Progenitor cell of endocrine pancreas (in vitro differentiated cells): ENCODE measurements at regions not wholly inside any gene's neighbourhood (a gene's known extent, or its start where the extent isn't known, plus 50 kb on each side); places are given as distances from the start of the nearest gene placed in this dataset.

Experiments used
- DNase-seq: peaks from one replicate; pipeline ENCODE4 v3.0.0; 2021; ENCODE audit warnings: low spot score; ENCODE audit not compliant: unreplicated experiment
- H3K27ac Mint-ChIP-seq: 2 replicates; pipeline ENCODE4 v1.8.0; 2021; ENCODE audit warnings: mild to moderate bottlenecking, moderate library complexity, mixed read lengths
- H3K27me3 Mint-ChIP-seq: 2 replicates; pipeline ENCODE4 v1.8.0; 2021; ENCODE audit warnings: mixed read lengths
- H3K36me3 Mint-ChIP-seq: 2 replicates; pipeline ENCODE4 v1.8.0; 2022; ENCODE audit warnings: mixed read lengths; ENCODE audit not compliant: insufficient read depth
- H3K4me1 Mint-ChIP-seq: 2 replicates; pipeline ENCODE4 v1.8.0; 2021; ENCODE audit warnings: low read depth, mixed read lengths
- H3K4me3 Mint-ChIP-seq: 2 replicates; pipeline ENCODE4 v1.8.0; 2021; ENCODE audit warnings: low read depth, mild to moderate bottlenecking, moderate library complexity, mixed read lengths
- H3K9me3 Mint-ChIP-seq: 2 replicates; pipeline ENCODE4 v1.8.0; 2021; ENCODE audit warnings: low read depth, mixed read lengths
- TF ChIP-seq, protein P1 (sequence below): fragments of 200-600 bp; sonication (generic); IDR thresholded peaks from one replicate; pipeline ENCODE4 v1.5.0; 2021; ENCODE audit warnings: antibody characterized with exemption, mild to moderate bottlenecking; ENCODE audit not compliant: unreplicated experiment

DNA sequence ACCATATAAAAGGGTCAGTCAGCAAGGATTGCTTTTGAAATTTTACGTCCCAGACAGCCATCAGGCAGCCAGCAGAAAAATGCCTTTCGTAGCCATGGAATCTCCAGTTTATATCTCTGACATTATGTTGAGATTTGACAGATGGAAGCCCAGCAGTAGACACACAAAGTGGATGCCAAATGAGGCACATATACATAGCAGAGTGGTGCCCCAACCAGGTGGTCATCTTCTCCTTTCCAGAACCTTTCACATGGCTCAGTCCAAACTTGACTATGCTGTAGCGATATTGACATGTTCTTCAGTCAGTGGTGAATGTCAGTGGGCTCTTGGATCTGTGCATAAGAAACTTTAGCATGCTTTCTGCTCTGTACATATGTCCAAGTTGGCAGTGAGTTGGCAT, 123.3 kb upstream of the GBE1 start:
- Mint-ChIP-seq H3K9me3 (peaks cover 5% of the 10 kb centered on the region), H3K36me3 (no peaks in the 10 kb centered on the region), H3K4me3 (no peak overlapping the region), H3K4me1 (no peaks in the 10 kb centered on the region), H3K27ac (no peak overlapping the region), H3K27me3 (no peaks in the 10 kb centered on the region)
- DNase-seq, result no peak
- TF ChIP-seq, protein P1, sequence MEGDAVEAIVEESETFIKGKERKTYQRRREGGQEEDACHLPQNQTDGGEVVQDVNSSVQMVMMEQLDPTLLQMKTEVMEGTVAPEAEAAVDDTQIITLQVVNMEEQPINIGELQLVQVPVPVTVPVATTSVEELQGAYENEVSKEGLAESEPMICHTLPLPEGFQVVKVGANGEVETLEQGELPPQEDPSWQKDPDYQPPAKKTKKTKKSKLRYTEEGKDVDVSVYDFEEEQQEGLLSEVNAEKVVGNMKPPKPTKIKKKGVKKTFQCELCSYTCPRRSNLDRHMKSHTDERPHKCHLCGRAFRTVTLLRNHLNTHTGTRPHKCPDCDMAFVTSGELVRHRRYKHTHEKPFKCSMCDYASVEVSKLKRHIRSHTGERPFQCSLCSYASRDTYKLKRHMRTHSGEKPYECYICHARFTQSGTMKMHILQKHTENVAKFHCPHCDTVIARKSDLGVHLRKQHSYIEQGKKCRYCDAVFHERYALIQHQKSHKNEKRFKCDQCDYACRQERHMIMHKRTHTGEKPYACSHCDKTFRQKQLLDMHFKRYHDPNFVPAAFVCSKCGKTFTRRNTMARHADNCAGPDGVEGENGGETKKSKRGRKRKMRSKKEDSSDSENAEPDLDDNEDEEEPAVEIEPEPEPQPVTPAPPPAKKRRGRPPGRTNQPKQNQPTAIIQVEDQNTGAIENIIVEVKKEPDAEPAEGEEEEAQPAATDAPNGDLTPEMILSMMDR, result no peak

DNA sequence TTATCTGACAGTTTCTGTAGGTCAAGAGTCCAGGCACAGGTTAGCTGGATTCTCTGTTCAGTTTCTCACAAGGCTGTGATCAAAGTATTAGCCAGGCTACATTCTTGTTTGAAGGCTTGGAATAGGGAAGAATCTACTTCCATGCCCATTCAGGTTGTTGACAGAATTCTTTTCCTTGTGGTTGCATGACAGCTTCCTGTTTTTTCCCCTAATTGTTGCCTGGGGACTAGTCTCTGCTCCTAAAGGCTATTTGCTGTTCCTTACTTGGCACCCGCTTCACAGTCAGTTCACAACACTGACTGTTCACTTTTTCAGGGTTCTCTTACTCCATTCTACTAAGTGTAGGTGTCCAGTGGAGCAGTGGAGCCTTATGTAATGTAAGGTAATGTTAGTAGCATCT, 115.4 kb upstream of the GBE1 start:
- H3K4me1 Mint-ChIP-seq, result no peaks in the 10 kb centered on the region
- DNase-seq, result no peak
- no peak overlapping the region for H3K4me3 Mint-ChIP-seq
- no peaks in the 10 kb centered on the region for H3K27me3 Mint-ChIP-seq
- TF ChIP-seq, protein P1, result no peak
- no peaks in the 10 kb centered on the region for H3K36me3 Mint-ChIP-seq
- H3K27ac Mint-ChIP-seq, result no peak overlapping the region
- peaks cover 7% of the 10 kb centered on the region for H3K9me3 Mint-ChIP-seq

DNA sequence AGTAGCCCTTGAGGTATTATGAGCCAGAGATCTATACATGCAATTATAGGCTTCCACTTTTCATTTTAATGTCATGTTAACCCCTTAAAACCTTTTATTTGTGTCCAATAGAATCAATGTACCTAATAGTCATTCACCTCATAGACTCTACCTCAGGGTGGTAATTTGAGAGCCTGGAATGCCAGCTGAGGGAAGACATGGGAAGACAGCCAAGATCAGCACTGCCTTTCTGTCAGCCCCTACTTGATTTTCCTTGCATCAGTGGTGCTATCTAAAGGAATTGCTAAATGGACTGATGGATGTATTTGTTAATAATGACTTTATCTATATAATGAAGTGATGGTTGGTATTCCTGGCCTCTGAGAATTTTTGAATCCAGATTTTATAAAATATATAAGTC, 113.3 kb upstream of the GBE1 start:
- no peaks in the 10 kb centered on the region for H3K27me3 Mint-ChIP-seq
- no peak overlapping the region for H3K4me3 Mint-ChIP-seq
- no peaks in the 10 kb centered on the region for H3K36me3 Mint-ChIP-seq

DNA sequence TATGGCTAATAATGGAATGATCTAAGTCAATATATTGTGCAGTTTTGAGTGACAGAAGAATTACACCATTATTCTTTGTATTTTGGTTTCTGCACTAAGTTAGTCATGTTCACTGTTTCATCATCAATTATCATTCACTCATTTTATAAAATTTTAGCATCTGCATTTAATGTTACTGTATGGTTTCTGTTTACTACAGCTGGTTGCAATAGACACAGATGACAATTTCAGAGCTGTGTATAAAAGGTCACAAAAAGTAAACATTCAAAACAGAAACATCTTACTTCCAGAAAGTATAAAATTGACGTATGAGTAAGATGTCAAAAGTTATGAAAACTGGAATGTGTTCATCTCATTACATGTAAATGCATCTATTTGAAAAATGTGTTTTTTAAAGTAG, 111.1 kb upstream of the GBE1 start:
- TF ChIP-seq, protein P1, result no peak
- H3K36me3 Mint-ChIP-seq, result no peaks in the 10 kb centered on the region
- no peaks in the 10 kb centered on the region for H3K4me1 Mint-ChIP-seq
- no peak for DNase-seq
- H3K4me3 Mint-ChIP-seq, result no peak overlapping the region
- no peaks in the 10 kb centered on the region for H3K27me3 Mint-ChIP-seq
- no peak overlapping the region for H3K27ac Mint-ChIP-seq
- peaks cover 2% of the 10 kb centered on the region for H3K9me3 Mint-ChIP-seq

More for the DNA sequence above, 113.3 kb upstream of the GBE1 start:
- no peak for DNase-seq
- H3K9me3 Mint-ChIP-seq, result peaks cover 2% of the 10 kb centered on the region
- H3K4me1 Mint-ChIP-seq, result no peaks in the 10 kb centered on the region
- TF ChIP-seq, protein P1, result no peak
- no peak overlapping the region for H3K27ac Mint-ChIP-seq

DNA sequence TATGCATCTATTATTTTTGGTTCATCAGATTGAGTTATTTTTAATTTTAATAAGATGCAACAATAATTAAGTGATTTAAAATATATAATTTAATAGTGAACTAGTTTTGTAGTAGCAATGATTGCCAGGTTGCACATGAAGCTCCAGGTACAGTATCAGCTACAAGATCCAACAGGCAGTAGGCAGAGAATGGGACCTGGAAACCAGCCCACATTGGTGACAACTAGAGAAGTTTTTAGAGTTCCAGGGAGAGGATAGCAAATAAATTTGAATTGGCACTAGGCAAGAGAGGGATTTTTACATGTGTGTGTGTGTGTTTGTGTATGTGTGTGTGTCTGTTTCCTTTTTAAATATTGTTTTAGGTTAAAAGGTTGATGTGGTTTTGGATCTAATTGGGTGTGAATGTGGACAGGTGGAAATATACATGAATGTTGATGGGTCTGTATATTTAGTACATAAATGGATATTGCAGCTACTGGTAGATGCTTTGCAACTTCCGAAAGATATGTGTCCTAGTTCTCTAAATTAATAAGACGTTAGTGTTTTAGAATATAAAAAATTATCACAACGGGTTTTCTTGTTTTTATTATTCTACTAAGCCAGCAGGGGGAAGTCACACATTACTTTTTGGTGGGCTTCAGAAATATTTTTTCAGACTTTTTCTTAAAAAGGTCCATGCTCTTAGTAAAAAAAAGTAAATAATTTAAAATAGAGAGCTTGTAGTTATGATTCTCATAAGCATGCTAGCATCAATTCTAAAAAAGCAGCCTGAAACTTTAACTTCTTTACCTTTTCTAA, 110.1 kb upstream of the GBE1 start:
- no peaks in the 10 kb centered on the region for H3K4me1 Mint-ChIP-seq
- H3K36me3 Mint-ChIP-seq, result no peaks in the 10 kb centered on the region
- no peak overlapping the region for H3K27ac Mint-ChIP-seq
- no peaks in the 10 kb centered on the region for H3K9me3 Mint-ChIP-seq
- DNase-seq, result no peak
- no peak overlapping the region for H3K4me3 Mint-ChIP-seq
- TF ChIP-seq, protein P1, result peak; percentile 47
- H3K27me3 Mint-ChIP-seq, result no peaks in the 10 kb centered on the region
